ENCODE measurements at regions not wholly inside any gene's neighbourhood (a gene's known extent, or its start where the extent isn't known, plus 50 kb on each side); places are given as distances from the start of the nearest gene placed in this dataset.

GRCh38 chr2:217066510-217067270 lies 206.8 kb upstream of the TNP1 start:
- TF ChIP-seq CTCF (conservative IDR thresholded peaks at IDR 0.05 in 1 of 2, IDR thresholded peaks at IDR 0.05 in 1 of 2; ENCODE audit: extremely low read depth in 1 of 2, insufficient read depth in 1 of 2, low read depth in 1 of 2, low read length in 2 of 2) (no peak), EZH2 (IDR thresholded peaks at IDR 0.05; ENCODE audit: borderline replicate concordance, low read length) (no peak)
